OCI-LY1 (cell line): ENCODE measurements at regions not wholly inside any gene's neighbourhood (a gene's known extent, or its start where the extent isn't known, plus 50 kb on each side); places are given as distances from the start of the nearest gene placed in this dataset.

Experiments
- EZH2 ChIP-seq: fragments of 200-600 bp; sonication (generic), shearing (Covaris generic); IDR thresholded peaks from 2 replicates; pipeline ENCODE4 v1.8.0; 2017; ENCODE audit warnings: borderline replicate concordance, mixed run types, mild to moderate bottlenecking, antibody characterized with exemption, low read length, moderate library complexity, mixed read lengths
- TF ChIP-seq, protein P1 (sequence below): fragments of 200-600 bp; sonication (generic), shearing (Covaris generic); IDR thresholded peaks from 2 replicates; pipeline ENCODE4 v1.5.1; 2017; ENCODE audit warnings: mild to moderate bottlenecking, antibody characterized with exemption, low read length, moderate library complexity, mixed read lengths

DNA sequence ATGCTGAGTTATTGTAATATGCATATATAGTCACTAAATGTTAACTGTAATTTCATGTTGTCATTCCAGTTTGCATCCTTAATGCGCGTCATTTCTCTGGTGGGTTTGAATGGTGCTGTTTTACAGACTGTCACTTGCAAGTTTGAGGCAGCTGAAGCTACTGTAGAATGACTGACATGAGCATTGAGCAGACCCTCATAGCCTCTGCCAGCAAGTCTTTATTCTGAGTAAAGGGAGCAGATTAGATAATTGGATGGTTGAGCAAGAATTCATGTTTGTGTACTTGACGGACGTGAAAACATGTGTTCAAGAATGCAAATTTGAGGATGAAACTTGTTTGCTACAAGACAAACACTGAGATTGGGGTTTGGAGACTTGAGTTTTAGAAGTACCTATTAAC lies 854.8 kb upstream of the KLHL29 start:
- TF ChIP-seq EZH2: no peak
- TF ChIP-seq, protein P1, sequence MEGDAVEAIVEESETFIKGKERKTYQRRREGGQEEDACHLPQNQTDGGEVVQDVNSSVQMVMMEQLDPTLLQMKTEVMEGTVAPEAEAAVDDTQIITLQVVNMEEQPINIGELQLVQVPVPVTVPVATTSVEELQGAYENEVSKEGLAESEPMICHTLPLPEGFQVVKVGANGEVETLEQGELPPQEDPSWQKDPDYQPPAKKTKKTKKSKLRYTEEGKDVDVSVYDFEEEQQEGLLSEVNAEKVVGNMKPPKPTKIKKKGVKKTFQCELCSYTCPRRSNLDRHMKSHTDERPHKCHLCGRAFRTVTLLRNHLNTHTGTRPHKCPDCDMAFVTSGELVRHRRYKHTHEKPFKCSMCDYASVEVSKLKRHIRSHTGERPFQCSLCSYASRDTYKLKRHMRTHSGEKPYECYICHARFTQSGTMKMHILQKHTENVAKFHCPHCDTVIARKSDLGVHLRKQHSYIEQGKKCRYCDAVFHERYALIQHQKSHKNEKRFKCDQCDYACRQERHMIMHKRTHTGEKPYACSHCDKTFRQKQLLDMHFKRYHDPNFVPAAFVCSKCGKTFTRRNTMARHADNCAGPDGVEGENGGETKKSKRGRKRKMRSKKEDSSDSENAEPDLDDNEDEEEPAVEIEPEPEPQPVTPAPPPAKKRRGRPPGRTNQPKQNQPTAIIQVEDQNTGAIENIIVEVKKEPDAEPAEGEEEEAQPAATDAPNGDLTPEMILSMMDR: no peak
